ENCODE measurements at regions not wholly inside any gene's neighbourhood (a gene's known extent, or its start where the extent isn't known, plus 50 kb on each side); places are given as distances from the start of the nearest gene placed in this dataset.

GRCh38 chr10:124267231-124267885 lies 151.4 kb downstream of the OAT start:
- TF ChIP-seq, protein P1, sequence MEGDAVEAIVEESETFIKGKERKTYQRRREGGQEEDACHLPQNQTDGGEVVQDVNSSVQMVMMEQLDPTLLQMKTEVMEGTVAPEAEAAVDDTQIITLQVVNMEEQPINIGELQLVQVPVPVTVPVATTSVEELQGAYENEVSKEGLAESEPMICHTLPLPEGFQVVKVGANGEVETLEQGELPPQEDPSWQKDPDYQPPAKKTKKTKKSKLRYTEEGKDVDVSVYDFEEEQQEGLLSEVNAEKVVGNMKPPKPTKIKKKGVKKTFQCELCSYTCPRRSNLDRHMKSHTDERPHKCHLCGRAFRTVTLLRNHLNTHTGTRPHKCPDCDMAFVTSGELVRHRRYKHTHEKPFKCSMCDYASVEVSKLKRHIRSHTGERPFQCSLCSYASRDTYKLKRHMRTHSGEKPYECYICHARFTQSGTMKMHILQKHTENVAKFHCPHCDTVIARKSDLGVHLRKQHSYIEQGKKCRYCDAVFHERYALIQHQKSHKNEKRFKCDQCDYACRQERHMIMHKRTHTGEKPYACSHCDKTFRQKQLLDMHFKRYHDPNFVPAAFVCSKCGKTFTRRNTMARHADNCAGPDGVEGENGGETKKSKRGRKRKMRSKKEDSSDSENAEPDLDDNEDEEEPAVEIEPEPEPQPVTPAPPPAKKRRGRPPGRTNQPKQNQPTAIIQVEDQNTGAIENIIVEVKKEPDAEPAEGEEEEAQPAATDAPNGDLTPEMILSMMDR (IDR thresholded peaks at IDR 0.05; ENCODE audit: low read depth, low read length), result no peak
- DNase-seq (ENCODE audit: low read depth, low spot score), result no peak
- H3K4me3 ChIP-seq (ENCODE audit: low read depth, low read length), result no peak overlapping the region
- in situ Hi-C loops (cut with HindIII; ENCODE audit: low sequenced_read_pairs), result no loop called here

- DNase-seq (ENCODE audit: low read depth, low spot score), result no peak
- in situ Hi-C loops (cut with HindIII; ENCODE audit: low sequenced_read_pairs), result no loop called here
- H3K4me3 ChIP-seq (ENCODE audit: low read depth, low read length), result no peak overlapping the region
- TF ChIP-seq, protein P1 (IDR thresholded peaks at IDR 0.05; ENCODE audit: low read depth, low read length), result no peak
These were observed 152.1 kb downstream of the OAT start for GRCh38 chr10:124266468-124267230.

GRCh38 chr10:124265776-124266467 lies 152.8 kb downstream of the OAT start:
- in situ Hi-C loops (cut with HindIII; ENCODE audit: low sequenced_read_pairs), result no loop called here
- no peak overlapping the region for H3K4me3 ChIP-seq (ENCODE audit: low read depth, low read length)
- TF ChIP-seq, protein P1 (IDR thresholded peaks at IDR 0.05; ENCODE audit: low read depth, low read length), result no peak
- DNase-seq (ENCODE audit: low read depth, low spot score), result no peak

DNA sequence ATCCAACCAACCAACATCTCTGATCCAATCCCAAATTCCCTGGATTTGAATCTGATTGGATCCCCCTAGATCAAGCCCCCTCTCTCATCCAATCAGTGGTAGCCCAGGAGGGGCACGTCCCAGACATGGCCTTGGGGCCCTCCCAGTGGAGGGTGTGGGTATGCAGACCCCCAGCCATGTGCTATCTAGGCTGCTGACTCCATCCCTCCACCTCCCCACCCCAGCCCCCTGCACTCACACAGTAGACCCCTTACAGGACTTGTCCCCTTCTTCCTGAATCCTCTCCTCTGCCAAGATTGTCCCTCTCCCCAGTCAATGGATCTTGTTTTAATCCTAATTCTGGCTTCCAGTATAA lies 153.4 kb downstream of the OAT start:
- no peak overlapping the region for H3K4me3 ChIP-seq (ENCODE audit: low read depth, low read length)
- in situ Hi-C loops (cut with HindIII; ENCODE audit: low sequenced_read_pairs), result no loop called here
- TF ChIP-seq, protein P1 (IDR thresholded peaks at IDR 0.05; ENCODE audit: low read depth, low read length), result no peak
- no peak for DNase-seq (ENCODE audit: low read depth, low spot score)

GRCh38 chr10:124264711-124265390 lies 153.9 kb downstream of the OAT start:
- no peak for DNase-seq (ENCODE audit: low read depth, low spot score)
- no peak overlapping the region for H3K4me3 ChIP-seq (ENCODE audit: low read depth, low read length)
- TF ChIP-seq, protein P1 (IDR thresholded peaks at IDR 0.05; ENCODE audit: low read depth, low read length), result no peak
- in situ Hi-C loops (cut with HindIII; ENCODE audit: low sequenced_read_pairs), result no loop called here

GRCh38 chr10:124264271-124264670 lies 154.5 kb downstream of the OAT start:
- in situ Hi-C loops (cut with HindIII; ENCODE audit: low sequenced_read_pairs), result no loop called here
- TF ChIP-seq, protein P1 (IDR thresholded peaks at IDR 0.05; ENCODE audit: low read depth, low read length), result no peak
- H3K4me3 ChIP-seq (ENCODE audit: low read depth, low read length), result no peak overlapping the region
- DNase-seq (ENCODE audit: low read depth, low spot score), result no peak

Data from astrocyte of the spinal cord (primary cell).